ENCODE measurements at regions not wholly inside any gene's neighbourhood (a gene's known extent, or its start where the extent isn't known, plus 50 kb on each side); places are given as distances from the start of the nearest gene placed in this dataset.

DNA sequence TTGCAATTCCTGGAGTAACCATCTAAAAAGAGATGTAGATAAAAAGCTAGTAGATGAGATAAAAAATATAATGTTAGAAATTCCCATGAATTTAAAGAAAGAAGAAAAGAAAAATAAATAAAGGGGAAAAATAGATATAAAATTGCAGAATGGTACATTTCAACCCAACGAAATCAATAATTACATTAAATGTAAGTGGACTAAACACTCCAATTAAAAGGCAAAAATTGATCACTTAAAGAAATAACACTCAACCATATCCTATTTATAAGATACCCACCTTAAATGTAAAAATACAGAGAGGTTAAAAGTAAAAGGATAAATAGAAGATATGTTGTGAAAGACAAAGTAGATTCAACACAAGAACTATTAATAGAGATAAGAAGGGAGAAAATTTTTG, 150.5 kb upstream of the GRIK3 start:
- no TSS peak for BruUV-seq (replicated peaks)
- Histone ChIP-seq H3K27me3 (ENCODE audit: control insufficient read depth, insufficient read depth, low read length) (no peaks in the 10 kb centered on the region; the same call in 1 of the 2 replicates), H3K4me3 (ENCODE audit: low read depth in 2 of 2, low read length in 2 of 2) (no peak overlapping the region), H3K4me1 (ENCODE audit: control insufficient read depth, insufficient read depth, low read length) (no peaks in the 10 kb centered on the region), H3K36me3 (ENCODE audit: control insufficient read depth, insufficient read depth, low read length) (no peaks in the 10 kb centered on the region), H3K27ac (ENCODE audit: low read length) (no peak overlapping the region), H3K9me3 (ENCODE audit: control insufficient read depth, insufficient read depth, low read depth, low read length) (no peaks in the 10 kb centered on the region)
- ChIA-PET POLR2A (no interaction called here), CTCF (no interaction called here)
- TF ChIP-seq SIN3A (IDR thresholded peaks at IDR 0.05; ENCODE audit: borderline replicate concordance, insufficient read depth, low read depth, low read length) (no peak), POLR2AphosphoS5 (IDR thresholded peaks at IDR 0.05; ENCODE audit: low read depth, low read length) (no peak)
- TF ChIP-seq, protein P1, sequence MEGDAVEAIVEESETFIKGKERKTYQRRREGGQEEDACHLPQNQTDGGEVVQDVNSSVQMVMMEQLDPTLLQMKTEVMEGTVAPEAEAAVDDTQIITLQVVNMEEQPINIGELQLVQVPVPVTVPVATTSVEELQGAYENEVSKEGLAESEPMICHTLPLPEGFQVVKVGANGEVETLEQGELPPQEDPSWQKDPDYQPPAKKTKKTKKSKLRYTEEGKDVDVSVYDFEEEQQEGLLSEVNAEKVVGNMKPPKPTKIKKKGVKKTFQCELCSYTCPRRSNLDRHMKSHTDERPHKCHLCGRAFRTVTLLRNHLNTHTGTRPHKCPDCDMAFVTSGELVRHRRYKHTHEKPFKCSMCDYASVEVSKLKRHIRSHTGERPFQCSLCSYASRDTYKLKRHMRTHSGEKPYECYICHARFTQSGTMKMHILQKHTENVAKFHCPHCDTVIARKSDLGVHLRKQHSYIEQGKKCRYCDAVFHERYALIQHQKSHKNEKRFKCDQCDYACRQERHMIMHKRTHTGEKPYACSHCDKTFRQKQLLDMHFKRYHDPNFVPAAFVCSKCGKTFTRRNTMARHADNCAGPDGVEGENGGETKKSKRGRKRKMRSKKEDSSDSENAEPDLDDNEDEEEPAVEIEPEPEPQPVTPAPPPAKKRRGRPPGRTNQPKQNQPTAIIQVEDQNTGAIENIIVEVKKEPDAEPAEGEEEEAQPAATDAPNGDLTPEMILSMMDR (IDR thresholded peaks at IDR 0.05) = no peak
- TF ChIP-seq, protein P2, sequence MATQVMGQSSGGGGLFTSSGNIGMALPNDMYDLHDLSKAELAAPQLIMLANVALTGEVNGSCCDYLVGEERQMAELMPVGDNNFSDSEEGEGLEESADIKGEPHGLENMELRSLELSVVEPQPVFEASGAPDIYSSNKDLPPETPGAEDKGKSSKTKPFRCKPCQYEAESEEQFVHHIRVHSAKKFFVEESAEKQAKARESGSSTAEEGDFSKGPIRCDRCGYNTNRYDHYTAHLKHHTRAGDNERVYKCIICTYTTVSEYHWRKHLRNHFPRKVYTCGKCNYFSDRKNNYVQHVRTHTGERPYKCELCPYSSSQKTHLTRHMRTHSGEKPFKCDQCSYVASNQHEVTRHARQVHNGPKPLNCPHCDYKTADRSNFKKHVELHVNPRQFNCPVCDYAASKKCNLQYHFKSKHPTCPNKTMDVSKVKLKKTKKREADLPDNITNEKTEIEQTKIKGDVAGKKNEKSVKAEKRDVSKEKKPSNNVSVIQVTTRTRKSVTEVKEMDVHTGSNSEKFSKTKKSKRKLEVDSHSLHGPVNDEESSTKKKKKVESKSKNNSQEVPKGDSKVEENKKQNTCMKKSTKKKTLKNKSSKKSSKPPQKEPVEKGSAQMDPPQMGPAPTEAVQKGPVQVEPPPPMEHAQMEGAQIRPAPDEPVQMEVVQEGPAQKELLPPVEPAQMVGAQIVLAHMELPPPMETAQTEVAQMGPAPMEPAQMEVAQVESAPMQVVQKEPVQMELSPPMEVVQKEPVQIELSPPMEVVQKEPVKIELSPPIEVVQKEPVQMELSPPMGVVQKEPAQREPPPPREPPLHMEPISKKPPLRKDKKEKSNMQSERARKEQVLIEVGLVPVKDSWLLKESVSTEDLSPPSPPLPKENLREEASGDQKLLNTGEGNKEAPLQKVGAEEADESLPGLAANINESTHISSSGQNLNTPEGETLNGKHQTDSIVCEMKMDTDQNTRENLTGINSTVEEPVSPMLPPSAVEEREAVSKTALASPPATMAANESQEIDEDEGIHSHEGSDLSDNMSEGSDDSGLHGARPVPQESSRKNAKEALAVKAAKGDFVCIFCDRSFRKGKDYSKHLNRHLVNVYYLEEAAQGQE (IDR thresholded peaks at IDR 0.05; ENCODE audit: insufficient read depth in 1 of 2, low read depth in 2 of 2, low read length in 1 of 2) = no peak
- in situ Hi-C loops (cut with HindIII; ENCODE audit: low pct_unique_long_range_greater_than_20kb, low sequenced_read_pairs) = no loop called here
- ATAC-seq (no peak), DNase-seq (ENCODE audit: low read depth, low spot score) (no peak)
- intact Hi-C loops (cut with micrococcal nuclease; ENCODE audit: unreplicated experiment) = no loop called here

DNA sequence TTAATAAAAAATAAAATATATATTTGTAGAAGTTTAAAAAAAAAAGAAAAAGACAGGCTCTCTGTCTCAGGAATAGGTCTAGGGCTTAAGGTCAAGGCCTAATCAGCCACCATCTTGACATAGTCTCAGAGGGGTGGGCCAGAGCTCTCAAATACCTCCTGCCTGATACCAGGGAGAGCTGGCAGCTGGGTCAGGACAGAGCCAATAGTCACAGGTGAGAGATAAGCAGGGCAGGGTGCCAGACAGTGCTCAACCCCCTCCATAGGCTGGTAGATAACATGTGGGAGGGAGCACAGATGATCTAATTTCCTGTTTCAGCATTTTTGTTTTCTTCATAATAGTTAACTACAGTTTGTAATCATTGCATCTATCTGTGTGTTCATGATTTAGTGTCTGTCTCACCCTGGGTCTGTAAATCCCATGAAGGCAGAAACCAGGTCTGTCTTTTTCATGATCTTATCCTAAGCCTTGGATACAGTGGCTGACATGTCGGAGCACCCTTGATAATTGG, 152.0 kb upstream of the GRIK3 start:
- H3K27ac ChIP-seq (ENCODE audit: low read length) = no peak overlapping the region
- H3K36me3 ChIP-seq (ENCODE audit: control insufficient read depth, insufficient read depth, low read length) = no peaks in the 10 kb centered on the region
- in situ Hi-C loops (cut with HindIII; ENCODE audit: low pct_unique_long_range_greater_than_20kb, low sequenced_read_pairs) (no loop called here), intact Hi-C loops (cut with micrococcal nuclease; ENCODE audit: unreplicated experiment) (no loop called here)
- ChIA-PET POLR2A (no interaction called here), CTCF (no interaction called here)
- no TSS peak for BruUV-seq (replicated peaks)
- peaks cover 4% of the 10 kb centered on the region; the same call in 1 of the 2 replicates for H3K27me3 ChIP-seq (ENCODE audit: control insufficient read depth, insufficient read depth, low read length)
- H3K4me1 ChIP-seq (ENCODE audit: control insufficient read depth, insufficient read depth, low read length) = no peaks in the 10 kb centered on the region
- H3K9me3 ChIP-seq (ENCODE audit: control insufficient read depth, insufficient read depth, low read depth, low read length) = no peaks in the 10 kb centered on the region
- ATAC-seq (no peak), DNase-seq (ENCODE audit: low read depth, low spot score) (no peak)
- TF ChIP-seq, protein P1 (IDR thresholded peaks at IDR 0.05) = no peak
- TF ChIP-seq TCF7L2 (IDR thresholded peaks at IDR 0.05; ENCODE audit: low read depth, low read length) (no peak), POLR2AphosphoS5 (IDR thresholded peaks at IDR 0.05; ENCODE audit: low read depth, low read length) (no peak), SIN3A (IDR thresholded peaks at IDR 0.05; ENCODE audit: borderline replicate concordance, insufficient read depth, low read depth, low read length) (no peak)
- TF ChIP-seq, protein P2 (IDR thresholded peaks at IDR 0.05; ENCODE audit: insufficient read depth in 1 of 2, low read depth in 2 of 2, low read length in 1 of 2) = no peak
- H3K4me3 ChIP-seq (ENCODE audit: low read depth in 2 of 2, low read length in 2 of 2) = no peak overlapping the region
